ENCODE measurements at regions not wholly inside any gene's neighbourhood (a gene's known extent, or its start where the extent isn't known, plus 50 kb on each side); places are given as distances from the start of the nearest gene placed in this dataset.

GRCh38 chr3:31057891-31058290, 163.4 kb upstream of the GADL1 start:
- TF ChIP-seq CTCF (conservative IDR thresholded peaks at IDR 0.05; ENCODE audit: low read length) (no peak), EZH2phosphoT487 (IDR thresholded peaks at IDR 0.05; ENCODE audit: borderline replicate concordance) (no peak)

Measured in Loucy (cell line).